GM12892 (cell line): ENCODE measurements at regions not wholly inside any gene's neighbourhood (a gene's known extent, or its start where the extent isn't known, plus 50 kb on each side); places are given as distances from the start of the nearest gene placed in this dataset.

ENCODE experiments used
- POLR2A ChIP-seq: IDR thresholded peaks from 2 replicates; pipeline ENCODE4 v1.6.1; 2011; ENCODE audit warnings: low read depth, low read length, control low read depth
- POLR2AphosphoS5 ChIP-seq: IDR thresholded peaks from 2 replicates; pipeline ENCODE4 v1.6.1; 2011; ENCODE audit warnings: low read depth, low read length, control low read depth

GRCh38 chr2:16495509-16496208, 170.0 kb downstream of the CYRIA start:
- TF ChIP-seq POLR2A (no peak), POLR2AphosphoS5 (no peak)
